ENCODE measurements at regions not wholly inside any gene's neighbourhood (a gene's known extent, or its start where the extent isn't known, plus 50 kb on each side); places are given as distances from the start of the nearest gene placed in this dataset.

GRCh38 chr9:21668516-21668915 is 133.9 kb upstream of the MTAP start:
- no peak overlapping the region for H3K27ac ChIP-seq
- ATAC-seq (no peak), DNase-seq (no peak)
- no peaks in the 10 kb centered on the region for H3K27me3 ChIP-seq
- intact Hi-C loops (cut with DNase I) = loop anchor here in 1 of 10 donors (10.0 kb wide), 1 partner anchor 64 kb away; no protein-coding TSS in a partner anchor
- no peaks in the 10 kb centered on the region for H3K4me1 ChIP-seq
- H3K9me3 ChIP-seq = no peaks in the 10 kb centered on the region
- TF ChIP-seq, protein P1, sequence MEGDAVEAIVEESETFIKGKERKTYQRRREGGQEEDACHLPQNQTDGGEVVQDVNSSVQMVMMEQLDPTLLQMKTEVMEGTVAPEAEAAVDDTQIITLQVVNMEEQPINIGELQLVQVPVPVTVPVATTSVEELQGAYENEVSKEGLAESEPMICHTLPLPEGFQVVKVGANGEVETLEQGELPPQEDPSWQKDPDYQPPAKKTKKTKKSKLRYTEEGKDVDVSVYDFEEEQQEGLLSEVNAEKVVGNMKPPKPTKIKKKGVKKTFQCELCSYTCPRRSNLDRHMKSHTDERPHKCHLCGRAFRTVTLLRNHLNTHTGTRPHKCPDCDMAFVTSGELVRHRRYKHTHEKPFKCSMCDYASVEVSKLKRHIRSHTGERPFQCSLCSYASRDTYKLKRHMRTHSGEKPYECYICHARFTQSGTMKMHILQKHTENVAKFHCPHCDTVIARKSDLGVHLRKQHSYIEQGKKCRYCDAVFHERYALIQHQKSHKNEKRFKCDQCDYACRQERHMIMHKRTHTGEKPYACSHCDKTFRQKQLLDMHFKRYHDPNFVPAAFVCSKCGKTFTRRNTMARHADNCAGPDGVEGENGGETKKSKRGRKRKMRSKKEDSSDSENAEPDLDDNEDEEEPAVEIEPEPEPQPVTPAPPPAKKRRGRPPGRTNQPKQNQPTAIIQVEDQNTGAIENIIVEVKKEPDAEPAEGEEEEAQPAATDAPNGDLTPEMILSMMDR (IDR thresholded peaks at IDR 0.05) = no peak
- H3K36me3 ChIP-seq = no peaks in the 10 kb centered on the region
- no peak overlapping the region for H3K4me3 ChIP-seq
- WGBS, 2 donors = 56 to 60% methylated on average over 3 of the region's 3 CpGs

DNA sequence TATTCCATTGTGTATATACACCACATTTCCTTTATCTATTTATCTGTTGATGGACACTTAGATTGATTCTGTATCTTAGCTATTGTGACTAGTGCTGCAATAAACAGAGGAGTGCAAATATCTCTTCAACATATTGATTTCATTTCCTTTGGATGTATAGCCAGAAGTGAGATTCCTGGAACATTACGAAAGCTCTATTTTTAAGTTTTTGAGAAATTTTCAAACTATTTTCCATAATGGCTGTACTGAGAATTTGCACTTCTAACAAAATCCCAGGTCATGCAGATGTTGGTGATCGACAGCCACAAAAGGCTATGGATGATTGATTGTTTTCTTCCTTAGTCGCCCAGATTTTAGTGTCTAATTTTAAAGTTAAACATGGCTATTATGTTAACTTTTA is 132.7 kb upstream of the MTAP start:
- H3K27ac ChIP-seq = no peak overlapping the region
- 61 to 68% methylated on average over 3 of the region's 3 CpGs for WGBS, 2 donors
- TF ChIP-seq, protein P1 (IDR thresholded peaks at IDR 0.05) = no peak

GRCh38 chr9:21670374-21670773 is 132.1 kb upstream of the MTAP start:
- no peaks in the 10 kb centered on the region for H3K4me1 ChIP-seq
- DNase-seq = no peak
- no peaks in the 10 kb centered on the region for H3K9me3 ChIP-seq
- no peak overlapping the region for H3K4me3 ChIP-seq
- no peak for ATAC-seq
- no peaks in the 10 kb centered on the region for H3K36me3 ChIP-seq
- H3K27ac ChIP-seq = no peak overlapping the region
- 52 to 64% methylated on average over 2 of the region's 2 CpGs for WGBS, 2 donors
- no peaks in the 10 kb centered on the region for H3K27me3 ChIP-seq
- intact Hi-C loops (cut with DNase I) = loop anchor here in 1 of 10 donors (10.0 kb wide), 1 partner anchor 64 kb away; no protein-coding TSS in a partner anchor
- TF ChIP-seq, protein P1 (IDR thresholded peaks at IDR 0.05) = no peak

More for the DNA sequence above, 132.7 kb upstream of the MTAP start:
- H3K9me3 ChIP-seq = no peaks in the 10 kb centered on the region
- H3K4me3 ChIP-seq = no peak overlapping the region
- H3K4me1 ChIP-seq = no peaks in the 10 kb centered on the region
- intact Hi-C loops (cut with DNase I) = loop anchor here in 1 of 10 donors (10.0 kb wide), 2 partner anchors 65 kb away; no protein-coding TSS in a partner anchor
- no peak for ATAC-seq
- H3K36me3 ChIP-seq = no peaks in the 10 kb centered on the region
- no peak for DNase-seq
- no peaks in the 10 kb centered on the region for H3K27me3 ChIP-seq

GRCh38 chr9:21672140-21672539 is 130.3 kb upstream of the MTAP start:
- WGBS, 2 donors = 40 to 53% methylated on average over 4 of the region's 4 CpGs

More at GRCh38 chr9:21672140-21672539, 130.3 kb upstream of the MTAP start:
- no peak overlapping the region for H3K27ac ChIP-seq
- H3K4me1 ChIP-seq = no peaks in the 10 kb centered on the region
- no peaks in the 10 kb centered on the region for H3K36me3 ChIP-seq
- H3K9me3 ChIP-seq = no peaks in the 10 kb centered on the region
- no peak overlapping the region for H3K4me3 ChIP-seq
- intact Hi-C loops (cut with DNase I) = loop anchor here in 1 of 10 donors (10.0 kb wide), 1 partner anchor 63 kb away; no protein-coding TSS in a partner anchor
- peaks cover 0 to 13% (median 0%) of the 10 kb centered on the region in 7 donors for H3K27me3 ChIP-seq
- TF ChIP-seq, protein P1 (IDR thresholded peaks at IDR 0.05) = no peak
- DNase-seq (no peak), ATAC-seq (no peak)

All from heart right ventricle (tissue), 16 donors.